ENCODE measurements at regions not wholly inside any gene's neighbourhood (a gene's known extent, or its start where the extent isn't known, plus 50 kb on each side); places are given as distances from the start of the nearest gene placed in this dataset.
"Not testable (repeated sequence)": the region's sequence is repeated elsewhere in the genome, so short reads cannot be mapped to it uniquely, and the experiment has no call there.

DNA sequence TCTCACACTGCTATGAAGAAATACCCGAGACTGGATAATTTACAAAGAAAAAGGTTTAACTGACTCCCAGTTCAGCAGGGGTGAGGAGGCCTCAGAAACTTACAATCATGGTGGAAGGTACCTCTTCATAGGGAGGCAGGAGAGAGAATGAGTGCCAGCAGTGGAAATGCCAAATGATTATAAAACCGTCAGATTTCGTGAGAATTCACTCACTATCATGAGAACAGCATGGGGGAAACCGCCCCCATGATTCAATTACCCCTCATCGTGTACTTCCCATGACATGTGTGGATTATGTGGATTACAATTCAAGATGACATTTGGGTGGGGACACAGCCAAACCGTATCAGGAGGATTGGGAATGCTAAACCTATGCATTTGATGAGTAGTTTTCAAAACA is 380.3 kb upstream of the SPHKAP start:
- no peak for DNase-seq

GRCh38 chr2:228559774-228560415 is 378.4 kb upstream of the SPHKAP start:
- DNase-seq: no peak

- DNase-seq: no peak
Observed at GRCh38 chr2:228556717-228557116, 375.2 kb upstream of the SPHKAP start.

- DNase-seq: no peak
Observed at GRCh38 chr2:228549441-228550007, 368.0 kb upstream of the SPHKAP start.

- DNase-seq: no peak
Observed at GRCh38 chr2:228548230-228548629, 366.7 kb upstream of the SPHKAP start.

DNA sequence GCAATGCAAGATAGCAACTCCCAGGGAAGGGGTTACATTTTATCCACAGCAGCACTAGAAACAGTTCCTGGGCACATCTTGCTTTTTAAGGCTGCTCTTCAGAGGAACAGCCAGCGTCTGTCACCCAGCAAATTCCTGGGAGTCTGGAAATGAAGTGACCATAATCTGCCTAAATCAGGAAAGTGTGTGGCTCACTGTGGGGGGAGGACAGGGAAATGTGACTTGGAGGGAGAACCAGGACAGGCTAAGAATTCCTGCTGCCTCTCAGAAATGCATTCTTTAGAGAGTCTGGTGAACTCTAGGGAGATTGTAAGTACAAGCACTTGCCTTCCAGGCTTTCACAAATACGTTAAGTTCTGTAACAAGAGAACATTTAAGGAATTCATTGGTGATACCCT is 364.3 kb upstream of the SPHKAP start:
- DNase-seq: no peak

DNA sequence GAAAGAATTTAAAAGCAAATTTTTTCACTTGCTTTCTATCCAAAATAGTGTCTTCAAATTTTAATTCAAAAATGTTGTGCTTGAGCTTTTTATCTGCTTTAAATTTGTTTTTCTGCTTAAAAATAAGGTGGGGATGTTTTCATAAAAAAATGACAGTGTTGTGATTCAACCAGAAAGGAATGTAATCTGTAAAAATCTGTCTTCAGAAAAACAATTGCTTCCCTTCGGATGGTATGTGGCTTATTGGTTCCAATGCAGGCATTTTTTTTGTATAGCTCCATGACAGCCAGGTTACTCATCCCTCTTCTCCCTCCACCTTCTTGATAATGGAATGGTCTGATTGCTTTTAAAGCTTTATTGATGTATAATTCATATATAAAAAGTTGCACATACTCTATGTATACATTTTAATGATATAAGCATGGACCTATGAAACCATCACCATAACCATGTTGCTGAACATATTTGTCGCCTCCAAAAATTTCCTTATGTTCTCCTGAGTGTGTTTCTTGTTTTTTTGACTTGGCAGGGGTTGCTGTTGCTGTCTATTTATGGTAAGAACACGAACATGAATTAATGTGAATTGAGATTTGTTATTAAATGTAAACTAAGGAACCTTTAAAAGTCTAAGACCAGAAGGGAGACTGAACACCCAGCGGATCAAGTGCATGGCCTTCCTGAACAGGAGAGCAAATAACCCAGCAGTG is 363.7 kb upstream of the SPHKAP start:
- DNase-seq: no peak

DNA sequence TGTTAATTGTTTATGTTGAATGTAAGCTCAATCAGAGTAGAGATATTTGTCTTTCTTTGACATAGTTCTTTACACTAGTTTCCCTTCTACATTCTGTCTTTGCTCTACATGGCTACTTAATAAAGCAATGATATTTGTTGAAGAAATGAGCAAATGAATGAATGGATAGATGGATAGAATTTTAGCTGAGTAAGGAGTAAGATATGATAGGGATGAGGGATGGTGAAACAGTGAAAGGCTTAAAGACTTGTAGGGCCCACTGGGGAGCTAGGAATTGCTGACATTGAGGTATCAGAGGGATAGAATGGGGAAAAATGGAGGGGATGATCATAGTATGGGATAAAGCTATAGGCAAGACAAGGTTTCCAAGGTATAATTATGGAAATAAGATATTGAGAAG is 361.6 kb upstream of the SPHKAP start:
- DNase-seq: no peak

GRCh38 chr2:228542277-228542676 is 360.8 kb upstream of the SPHKAP start:
- no peak for DNase-seq

DNA sequence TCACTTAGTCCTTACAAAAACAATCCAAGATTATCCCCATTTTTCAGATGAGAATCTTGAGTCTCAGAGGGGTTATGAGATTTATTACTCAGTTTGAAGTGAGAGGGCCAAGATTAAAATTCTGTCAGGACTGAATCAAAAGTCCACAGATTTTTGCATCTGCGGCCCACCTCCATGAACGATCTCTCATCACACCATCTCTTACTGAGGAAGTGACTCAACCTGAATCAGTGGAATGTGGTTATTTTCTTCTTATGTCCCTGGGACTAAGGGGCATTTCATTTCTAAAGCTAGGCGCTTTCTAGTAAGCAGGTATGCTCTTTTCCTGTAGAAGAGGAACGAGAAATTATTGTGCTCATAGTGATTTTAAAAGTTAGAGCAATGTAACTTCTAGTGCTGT is 360.3 kb upstream of the SPHKAP start:
- no peak for DNase-seq

GRCh38 chr2:228540976-228541375 is 359.5 kb upstream of the SPHKAP start:
- DNase-seq: no peak

GRCh38 chr2:228535396-228535795 is 353.9 kb upstream of the SPHKAP start:
- no peak for DNase-seq

- no peak for DNase-seq
Observed at GRCh38 chr2:228533156-228533555, 351.7 kb upstream of the SPHKAP start.

GRCh38 chr2:228532233-228532632 is 350.7 kb upstream of the SPHKAP start:
- DNase-seq: no peak

DNA sequence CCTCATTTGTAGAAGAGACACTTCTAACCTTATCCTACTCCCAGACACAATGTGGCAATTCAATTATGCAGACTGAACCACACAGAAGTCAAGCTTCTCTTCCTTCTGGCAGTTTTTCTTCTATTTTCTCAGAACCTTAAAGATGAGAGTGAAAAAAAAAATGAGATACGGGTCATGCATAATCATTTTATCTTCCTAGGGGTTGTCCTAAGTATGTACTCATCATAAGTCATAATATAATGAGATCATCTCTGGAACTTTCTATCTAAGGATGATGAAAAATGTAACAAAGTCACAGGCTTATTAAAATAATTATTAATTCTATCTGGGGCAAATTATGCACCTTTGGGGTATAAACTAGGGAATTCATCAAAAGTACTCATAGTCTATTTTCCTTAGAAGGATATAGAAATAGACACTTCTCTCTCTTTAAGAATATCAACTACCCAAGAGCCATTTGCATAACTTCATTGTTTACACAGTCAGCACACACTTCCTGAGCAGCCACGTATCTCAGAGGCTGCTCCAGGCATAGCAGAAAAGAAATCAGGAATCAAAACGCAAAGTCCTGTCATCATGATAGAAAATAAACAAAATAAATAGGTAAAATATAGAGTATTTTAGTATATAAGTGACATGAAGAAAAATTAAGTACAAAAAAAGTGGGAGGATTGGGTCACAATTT is 345.9 kb upstream of the SPHKAP start:
- no peak for DNase-seq

GRCh38 chr2:228526687-228527086 is 345.2 kb upstream of the SPHKAP start:
- DNase-seq: no peak

DNA sequence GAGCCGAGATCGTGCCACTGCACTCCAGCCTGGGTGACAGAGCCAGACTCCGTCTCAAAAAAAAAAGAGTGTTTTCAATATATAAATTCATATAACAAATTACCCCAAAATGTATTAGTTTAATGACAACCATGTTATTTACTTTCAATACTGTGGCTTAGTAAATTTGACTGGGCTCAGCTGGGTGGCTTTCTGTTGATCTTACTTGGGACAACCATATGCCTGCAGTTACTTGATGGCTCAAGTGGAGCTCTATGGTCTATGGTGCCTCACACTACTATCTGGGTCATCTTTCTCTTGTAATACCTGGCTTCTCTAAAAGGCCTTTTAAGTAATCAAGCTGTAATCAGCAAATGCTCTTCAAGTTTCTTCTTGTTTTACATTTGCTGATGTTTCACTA is 341.5 kb upstream of the SPHKAP start:
- no peak for DNase-seq

GRCh38 chr2:228522276-228522675 is 340.8 kb upstream of the SPHKAP start:
- DNase-seq: no peak

GRCh38 chr2:228519561-228519960 is 338.1 kb upstream of the SPHKAP start:
- DNase-seq: no peak

- no peak for DNase-seq
Observed at GRCh38 chr2:228516019-228516418, 334.5 kb upstream of the SPHKAP start.

DNA sequence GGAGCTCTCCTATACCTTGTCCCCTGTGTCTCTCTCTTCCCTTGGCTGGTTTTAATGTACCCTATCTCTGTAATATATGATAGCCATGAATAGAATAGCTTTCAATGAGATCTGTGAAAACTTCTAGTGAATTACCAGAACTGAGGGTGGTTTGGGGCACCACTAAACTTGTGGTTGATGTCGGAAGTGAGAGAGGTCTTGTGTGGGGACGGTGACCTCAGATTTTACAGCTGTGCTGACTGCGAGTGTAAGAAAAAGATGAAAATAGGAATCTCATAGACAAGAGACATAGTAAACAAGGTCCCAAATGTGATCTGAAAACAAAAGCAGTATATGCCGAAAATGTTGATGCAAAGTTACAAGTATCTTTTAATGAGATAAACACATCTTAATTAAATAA is 332.0 kb upstream of the SPHKAP start:
- DNase-seq: not testable (repeated sequence)

DNA sequence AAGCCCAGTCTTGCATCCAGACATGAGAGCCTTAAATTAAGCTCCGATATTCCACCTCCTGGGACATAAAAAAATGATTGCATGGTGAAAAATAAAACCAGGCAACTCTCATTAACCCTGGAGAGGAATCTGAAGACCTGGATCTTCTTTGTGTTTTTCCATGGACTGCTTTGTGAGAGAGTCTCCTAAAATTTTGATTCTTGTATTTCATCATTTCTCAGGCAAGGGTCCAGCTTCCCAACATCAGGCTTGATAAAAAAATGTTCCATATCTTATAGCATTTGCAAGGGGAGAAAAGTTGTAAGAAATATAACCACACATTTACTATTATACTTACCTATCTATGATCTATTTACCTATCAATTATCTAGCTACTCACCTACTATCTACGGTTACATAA is 327.5 kb upstream of the SPHKAP start:
- no peak for DNase-seq

- no peak for DNase-seq
Observed at GRCh38 chr2:228507870-228508269, 326.4 kb upstream of the SPHKAP start.

DNA sequence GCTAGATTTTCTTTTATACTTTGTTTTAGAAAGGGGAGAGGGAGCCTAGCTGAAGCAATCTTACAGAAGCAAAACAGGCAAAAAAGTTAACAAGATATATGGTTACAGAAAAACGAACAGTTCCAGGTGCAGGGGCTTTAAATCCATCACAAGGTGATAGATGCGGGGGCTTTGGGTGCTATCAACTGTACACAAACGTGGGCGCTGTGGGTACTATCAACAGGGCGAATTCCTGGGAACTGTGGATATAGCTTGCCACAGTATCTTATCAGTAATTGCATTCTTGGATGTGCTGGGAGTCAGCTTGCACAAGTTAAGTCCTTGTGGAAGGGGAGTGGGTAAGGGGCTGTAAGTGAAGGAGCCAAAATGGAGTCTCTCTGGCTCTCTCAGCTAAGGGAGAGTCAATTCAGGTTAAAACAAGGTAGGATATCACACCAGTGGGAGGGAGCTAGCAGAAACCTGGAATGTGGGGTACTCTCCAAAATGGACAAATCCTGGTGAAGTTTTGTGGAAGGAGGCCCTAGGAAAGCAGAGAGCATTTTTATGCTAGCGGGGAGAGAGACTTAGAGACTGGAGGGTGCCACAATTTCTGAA is 325.8 kb upstream of the SPHKAP start:
- no peak for DNase-seq

Measured in COR-L47 (cell line).